GM23338 (cell line): ENCODE measurements at regions not wholly inside any gene's neighbourhood (a gene's known extent, or its start where the extent isn't known, plus 50 kb on each side); places are given as distances from the start of the nearest gene placed in this dataset.

ENCODE experiments used
- ATAC-seq: fragments of 200-7000 bp; cut with Tn5 transposase; 3 replicates; pipeline ENCODE4 v1.9.1; 2020
- DNase-seq: peaks from one replicate; pipeline ENCODE4 v3.0.0-alpha.2; 2015; ENCODE audit warnings: low spot score
- H2AFZ ChIP-seq: fragments of 200-600 bp; sonication (generic); 2 replicates; pipeline ENCODE4 v1.8.0; 2016; ENCODE audit warnings: antibody characterized with exemption, mild to moderate bottlenecking, moderate library complexity
- H3F3A ChIP-seq: fragments of 200-600 bp; sonication (generic); replicated peaks from 2 replicates; pipeline ENCODE4 v1.8.0; 2017; ENCODE audit warnings: antibody characterized with exemption, mixed run types, low read depth
- H3K27ac ChIP-seq: fragments of 200-600 bp; sonication (generic); 2 replicates; pipeline ENCODE4 v1.6.1; 2016; ENCODE audit warnings: low read depth
- H3K27me3 ChIP-seq: fragments of 200-600 bp; sonication (generic); 2 replicates; pipeline ENCODE4 v1.8.0; 2016; ENCODE audit warnings: mild to moderate bottlenecking, mixed run types, moderate library complexity; ENCODE audit not compliant: insufficient read depth
- H3K36me3 ChIP-seq: fragments of 200-600 bp; sonication (generic); 2 replicates; pipeline ENCODE4 v1.8.0; 2016; ENCODE audit warnings: mild to moderate bottlenecking; ENCODE audit not compliant: insufficient read depth
- H3K4me1 ChIP-seq: fragments of 200-600 bp; sonication (generic); 2 replicates; pipeline ENCODE4 v1.8.0; 2016; ENCODE audit warnings: mild to moderate bottlenecking, moderate library complexity; ENCODE audit not compliant: insufficient read depth
- H3K4me2 ChIP-seq: fragments of 200-600 bp; sonication (generic); 2 replicates; pipeline ENCODE4 v1.7.1; 2017; ENCODE audit warnings: mixed run types
- H3K4me3 ChIP-seq: fragments of 200-600 bp; sonication (generic); 2 replicates; pipeline ENCODE4 v1.6.1; 2016; ENCODE audit warnings: mixed run types
- H3K79me2 ChIP-seq: fragments of 200-600 bp; sonication (generic); replicated peaks from 2 replicates; pipeline ENCODE4 v1.8.0; 2017; ENCODE audit warnings: mild to moderate bottlenecking; ENCODE audit not compliant: insufficient read depth
- H3K9me2 ChIP-seq: fragments of 200-600 bp; sonication (generic); 2 replicates; pipeline ENCODE4 v1.8.0; 2017; ENCODE audit not compliant: insufficient read depth
- H4K20me1 ChIP-seq: fragments of 200-600 bp; sonication (generic); replicated peaks from 2 replicates; pipeline ENCODE4 v1.8.0; 2017; ENCODE audit warnings: mild to moderate bottlenecking; ENCODE audit not compliant: insufficient read depth
- H3K27ac Mint-ChIP-seq: 2 replicates; pipeline ENCODE4 v1.8.0; 2020; ENCODE audit warnings: inconsistent platforms, mild to moderate bottlenecking, moderate library complexity, mixed read lengths
- H3K27me3 Mint-ChIP-seq: 3 replicates; pipeline ENCODE4 v1.8.0; 2022; ENCODE audit warnings: low read depth, mild to moderate bottlenecking, moderate library complexity, mixed read lengths, inconsistent platforms; ENCODE audit not compliant: insufficient read depth, poor library complexity
- H3K36me3 Mint-ChIP-seq: 3 replicates; pipeline ENCODE4 v1.8.0; 2021; ENCODE audit warnings: low read depth, mild to moderate bottlenecking, inconsistent platforms, moderate library complexity, mixed read lengths
- H3K4me1 Mint-ChIP-seq: 3 replicates; pipeline ENCODE4 v1.8.0; 2020; ENCODE audit warnings: mild to moderate bottlenecking, inconsistent platforms, mixed read lengths
- H3K4me3 Mint-ChIP-seq: 3 replicates; pipeline ENCODE4 v1.8.0; 2021; ENCODE audit warnings: moderate library complexity, mild to moderate bottlenecking, inconsistent platforms, mixed read lengths
- H3K9me3 Mint-ChIP-seq: 3 replicates; pipeline ENCODE4 v1.8.0; 2020; ENCODE audit warnings: moderate library complexity, mild to moderate bottlenecking, inconsistent platforms, mixed read lengths
- CREB1 ChIP-seq: fragments of 250-450 bp; sonication (Bioruptor Pico); IDR thresholded peaks from 2 replicates; pipeline ENCODE4 v1.5.0; 2020; ENCODE audit warnings: low read depth, mild to moderate bottlenecking, moderate library complexity
- CTCF ChIP-seq, 2 experiments: fragments of 200-600 bp in 1 of 2; sonication (generic) in 1 of 2; conservative IDR thresholded peaks; 2 replicates each; pipeline versions ENCODE4 v1.5.1 to v1.6.1; 2016 to 2017; ENCODE audit warnings: antibody characterized with exemption in 2 of 2, low read depth in 2 of 2, mild to moderate bottlenecking in 2 of 2, moderate library complexity in 1 of 2
- EZH2 ChIP-seq: fragments of 200-600 bp; sonication (generic); IDR thresholded peaks from one replicate; pipeline ENCODE4 v1.8.0; 2017; ENCODE audit warnings: antibody characterized with exemption, mild to moderate bottlenecking, low read depth; ENCODE audit not compliant: unreplicated experiment
- EZH2phosphoT487 ChIP-seq: fragments of 200-600 bp; sonication (generic); IDR thresholded peaks from one replicate; pipeline ENCODE4 v1.8.1; 2018; ENCODE audit warnings: antibody characterized with exemption; ENCODE audit not compliant: unreplicated experiment
- REST ChIP-seq: IDR thresholded peaks from one replicate; pipeline ENCODE4 v1.6.1; 2018; ENCODE audit warnings: antibody characterized with exemption; ENCODE audit not compliant: unreplicated experiment
- STAT1 ChIP-seq: IDR thresholded peaks from one replicate; pipeline ENCODE4 v1.6.1; 2016; ENCODE audit warnings: antibody characterized with exemption; ENCODE audit not compliant: unreplicated experiment
- ZNF331 ChIP-seq: fragments of 250-450 bp; sonication (Bioruptor Pico); IDR thresholded peaks from 2 replicates; pipeline ENCODE4 v1.5.0; 2020; ENCODE audit warnings: low read depth, mild to moderate bottlenecking, moderate library complexity

- H3K27me3 Mint-ChIP-seq: no peaks in the 10 kb centered on the region
- H3K9me3 Mint-ChIP-seq: no peaks in the 10 kb centered on the region
- Histone ChIP-seq H3K79me2 (no peaks in the 10 kb centered on the region), H3F3A (no peaks in the 10 kb centered on the region), H3K27ac (no peak overlapping the region), H3K4me3 (no peak overlapping the region), H3K4me1 (peaks cover 6% of the 10 kb centered on the region; the same call in 1 of the 2 replicates), H2AFZ (no peak overlapping the region), H3K27me3 (no peaks in the 10 kb centered on the region), H3K9me2 (no peaks in the 10 kb centered on the region), H3K4me2 (no peak overlapping the region), H3K36me3 (no peaks in the 10 kb centered on the region), H4K20me1 (no peaks in the 10 kb centered on the region)
- ATAC-seq (no peak), DNase-seq (no peak)
- TF ChIP-seq CTCF (conservative IDR thresholded peaks at IDR 0.05; ENCODE audit: low read depth in 2 of 2): no peak
- H3K36me3 Mint-ChIP-seq: no peaks in the 10 kb centered on the region
- H3K27ac Mint-ChIP-seq: no peak overlapping the region
- H3K4me3 Mint-ChIP-seq: no peak overlapping the region
- H3K4me1 Mint-ChIP-seq: peaks cover 4% of the 10 kb centered on the region; the same call in 2 of the 3 replicates
These were observed 112.0 kb upstream of the NDUFV2 start for GRCh38 chr18:8990276-8991031.

GRCh38 chr18:8991155-8991554 lies 111.3 kb upstream of the NDUFV2 start:
- Histone ChIP-seq H3K79me2 (no peaks in the 10 kb centered on the region), H2AFZ (no peak overlapping the region), H3K4me2 (no peak overlapping the region), H3K27ac (no peak overlapping the region), H3K4me3 (no peak overlapping the region), H3F3A (no peaks in the 10 kb centered on the region), H3K9me2 (no peaks in the 10 kb centered on the region), H3K4me1 (peaks cover 6% of the 10 kb centered on the region; the same call in 1 of the 2 replicates), H3K27me3 (no peaks in the 10 kb centered on the region), H4K20me1 (no peaks in the 10 kb centered on the region), H3K36me3 (no peaks in the 10 kb centered on the region)
- no peak for ATAC-seq
- H3K4me3 Mint-ChIP-seq: no peak overlapping the region
- DNase-seq: no peak
- H3K27ac Mint-ChIP-seq: no peak overlapping the region
- peaks cover 4% of the 10 kb centered on the region; the same call in 2 of the 3 replicates for H3K4me1 Mint-ChIP-seq
- H3K27me3 Mint-ChIP-seq: no peaks in the 10 kb centered on the region
- H3K9me3 Mint-ChIP-seq: no peaks in the 10 kb centered on the region
- H3K36me3 Mint-ChIP-seq: no peaks in the 10 kb centered on the region
- TF ChIP-seq CREB1 (no peak), ZNF331 (CRISPR knock-in tag) (no peak), EZH2 (no peak), CTCF (conservative IDR thresholded peaks at IDR 0.05; ENCODE audit: low read depth in 2 of 2) (no peak), EZH2phosphoT487 (no peak), STAT1 (no peak), REST (no peak)
